IPS-NIHi7 (cell line): ENCODE measurements at regions not wholly inside any gene's neighbourhood (a gene's known extent, or its start where the extent isn't known, plus 50 kb on each side); places are given as distances from the start of the nearest gene placed in this dataset.
"Not testable (repeated sequence)": the region's sequence is repeated elsewhere in the genome, so short reads cannot be mapped to it uniquely, and the experiment has no call there.

Experiments
- DNase-seq: peaks from one replicate; pipeline ENCODE4 v3.0.0; 2012; ENCODE audit warnings: mixed read lengths; ENCODE audit errors: extremely low spot score

- no peak for DNase-seq
Measured at GRCh38 chr6:84581494-84582259, 182.7 kb downstream of the TBX18 start.

GRCh38 chr6:84579404-84579803 lies 185.0 kb downstream of the TBX18 start:
- no peak for DNase-seq

DNA sequence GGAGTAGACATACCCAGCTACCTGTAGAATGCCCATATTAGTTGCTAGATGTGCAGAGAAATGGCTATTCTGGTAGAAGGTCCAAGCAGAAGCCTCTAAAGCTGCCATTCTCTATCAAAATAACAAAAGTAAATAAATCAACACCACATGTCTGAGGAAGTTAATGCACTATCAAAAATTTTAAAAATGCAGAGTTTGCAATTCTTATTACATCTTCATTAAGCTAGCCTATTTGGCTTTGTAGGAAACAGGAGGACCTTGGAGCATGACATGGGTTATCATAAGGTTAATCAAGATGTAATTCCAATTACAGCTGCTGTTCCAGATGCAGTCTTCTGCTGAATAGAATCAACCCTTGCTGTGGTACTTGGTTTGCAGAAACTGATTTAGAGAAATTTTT lies 188.4 kb downstream of the TBX18 start:
- no peak for DNase-seq

DNA sequence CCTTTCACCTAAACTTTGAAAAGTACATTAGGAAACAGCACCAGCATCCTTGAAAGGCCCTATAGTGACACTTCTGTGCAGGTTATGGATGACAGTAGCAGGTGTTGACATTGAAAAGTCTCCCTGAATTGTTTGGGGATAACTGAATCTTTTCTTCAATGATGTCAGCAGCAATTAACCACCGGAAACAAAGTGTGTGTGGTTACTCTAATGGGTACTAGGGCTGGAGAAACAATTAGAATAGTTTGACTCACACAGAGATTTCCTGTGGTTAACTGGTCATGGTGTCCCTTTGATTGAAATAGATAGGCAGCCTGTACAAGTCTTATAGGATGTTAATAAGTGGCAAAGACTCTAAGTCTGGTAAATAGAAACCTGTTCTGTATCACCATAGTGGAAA lies 189.1 kb downstream of the TBX18 start:
- DNase-seq: no peak

GRCh38 chr6:84569882-84570281 lies 194.5 kb downstream of the TBX18 start:
- DNase-seq: no peak

DNA sequence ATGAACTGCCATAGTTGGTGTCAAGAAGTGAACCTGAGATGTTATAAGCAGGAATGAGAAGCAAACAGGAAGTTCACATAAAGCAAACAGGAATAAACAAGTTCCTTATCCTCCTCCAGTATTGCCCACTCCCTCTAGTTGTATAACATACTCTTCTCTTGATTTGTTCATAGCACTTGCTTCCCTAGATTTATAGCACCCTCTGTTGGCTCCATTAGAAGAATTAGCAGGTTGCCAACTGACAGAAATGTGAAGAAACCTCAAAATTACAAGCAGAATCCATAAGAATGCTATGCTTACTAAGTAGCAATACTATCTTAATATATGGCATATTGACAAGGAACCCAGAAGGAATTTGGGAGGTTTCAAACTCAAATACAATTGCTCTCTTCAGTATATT lies 195.4 kb downstream of the TBX18 start:
- peak; percentile 16 for DNase-seq

- not testable (repeated sequence) for DNase-seq
Measured at GRCh38 chr6:84565718-84566117, 198.7 kb downstream of the TBX18 start.

DNA sequence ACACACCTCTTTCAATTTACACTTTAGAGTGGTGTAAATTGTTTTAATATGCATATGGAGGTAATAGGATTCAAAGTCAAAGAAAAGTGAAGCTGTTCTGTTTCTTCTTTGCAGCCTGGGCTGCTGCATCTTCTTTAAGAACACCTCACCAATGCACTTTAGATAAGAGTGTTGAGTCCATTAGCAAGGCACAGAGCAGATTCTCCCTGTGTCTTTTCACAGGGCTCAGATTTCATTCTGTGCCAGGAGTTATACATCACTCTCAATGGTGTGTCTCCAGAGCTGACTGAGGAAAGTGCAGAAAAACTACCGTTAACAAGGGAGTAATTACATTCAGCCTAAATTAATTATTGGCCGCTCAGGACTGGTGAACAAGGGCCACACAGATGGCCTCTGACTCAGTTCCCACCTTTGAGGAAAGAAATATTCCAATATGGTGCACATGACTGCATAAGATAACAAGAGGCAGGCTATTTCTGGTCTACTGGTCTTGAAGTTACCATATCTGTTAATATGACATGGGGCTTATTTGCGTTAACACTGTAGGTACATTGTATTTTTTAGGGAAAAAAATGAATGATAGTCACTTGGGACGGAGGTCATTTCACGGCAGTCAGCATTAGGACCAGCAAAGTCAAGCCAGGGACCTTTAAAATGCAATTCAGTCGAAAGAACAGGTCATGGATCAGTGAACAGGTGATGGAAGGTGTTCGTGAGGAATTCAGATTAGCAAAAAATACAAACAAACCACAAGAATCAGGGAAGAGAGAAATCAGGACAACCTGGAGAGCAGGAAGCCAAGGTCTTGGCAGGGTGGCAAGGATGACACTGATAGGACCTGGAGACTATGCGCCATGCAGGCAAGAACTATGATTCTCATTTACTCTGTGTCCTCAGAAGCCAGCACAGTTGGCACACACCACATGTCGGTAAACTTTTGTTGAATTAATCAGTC lies 203.7 kb downstream of the TBX18 start:
- DNase-seq: no peak

- DNase-seq: no peak
Measured at GRCh38 chr6:84556541-84557335, 207.7 kb downstream of the TBX18 start.

- DNase-seq: no peak
Measured at GRCh38 chr6:84554706-84555105, 209.7 kb downstream of the TBX18 start.

DNA sequence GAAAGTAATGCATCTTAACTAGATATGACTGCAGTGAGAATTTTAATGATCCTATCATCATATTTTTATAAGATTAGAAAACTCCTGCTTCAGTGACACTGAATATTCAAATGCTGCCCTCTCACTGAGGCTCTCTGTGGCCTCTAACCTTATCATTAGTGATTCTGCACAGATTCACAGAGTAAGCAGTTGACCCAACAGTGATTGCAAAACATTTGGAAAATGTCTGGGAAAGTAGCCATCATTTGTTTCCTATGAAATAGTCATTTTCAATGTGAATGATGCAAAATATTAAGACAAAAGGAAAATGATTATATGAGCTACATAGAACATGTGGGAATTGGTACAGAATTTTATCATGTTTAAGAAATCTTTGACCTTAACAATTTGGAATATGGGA lies 210.3 kb downstream of the TBX18 start:
- no peak for DNase-seq

GRCh38 chr6:84553527-84553926 lies 210.9 kb downstream of the TBX18 start:
- DNase-seq: no peak

DNA sequence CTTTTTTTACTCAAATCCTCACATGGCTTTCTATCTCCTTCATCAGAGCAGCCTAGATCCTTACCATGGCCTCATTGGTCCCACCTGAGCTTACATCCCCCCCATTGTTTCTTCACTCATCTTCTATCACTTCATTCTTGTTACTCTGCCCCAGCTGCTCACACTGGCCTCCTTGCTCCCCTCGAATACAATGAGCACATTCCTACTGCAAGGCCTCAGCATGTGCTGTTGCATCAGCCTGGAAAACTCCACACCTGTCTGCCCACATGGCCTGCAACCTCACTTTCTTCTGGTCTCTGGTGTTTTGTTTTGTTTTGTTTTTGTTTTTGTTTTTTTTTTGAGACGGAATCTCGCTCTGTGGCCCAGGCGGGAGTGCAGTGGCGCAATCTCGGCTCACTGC lies 212.6 kb downstream of the TBX18 start:
- DNase-seq: no peak

DNA sequence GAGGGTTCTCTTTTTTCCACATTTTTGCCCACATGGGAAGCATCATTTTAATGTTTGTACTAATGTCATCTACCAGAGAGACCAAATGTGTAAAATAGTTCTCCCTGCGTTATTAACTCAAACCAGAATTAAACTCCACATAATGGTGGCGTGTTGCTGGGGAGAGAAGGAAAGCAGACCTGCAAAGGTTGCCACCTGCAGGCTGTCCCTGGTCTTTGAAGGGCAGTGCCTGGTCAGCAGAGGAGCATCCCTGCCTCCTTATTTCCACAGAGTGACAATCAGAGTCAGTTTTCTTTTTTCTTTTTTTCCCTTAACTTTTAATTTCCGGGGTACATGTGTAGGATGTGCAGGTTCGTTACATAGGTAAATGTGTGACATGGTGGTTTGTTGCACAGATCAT lies 214.5 kb downstream of the TBX18 start:
- DNase-seq: peak; percentile 62

GRCh38 chr6:84547341-84547801 lies 217.0 kb downstream of the TBX18 start:
- no peak for DNase-seq

- DNase-seq: no peak
Measured at GRCh38 chr6:84546427-84546914, 217.9 kb downstream of the TBX18 start.

GRCh38 chr6:84539122-84539856 lies 225.1 kb downstream of the TBX18 start:
- no peak for DNase-seq

GRCh38 chr6:84536885-84537638 lies 227.3 kb downstream of the TBX18 start:
- peak; percentile 24 for DNase-seq

- DNase-seq: no peak
Measured at GRCh38 chr6:84528201-84528600, 236.2 kb downstream of the TBX18 start.

DNA sequence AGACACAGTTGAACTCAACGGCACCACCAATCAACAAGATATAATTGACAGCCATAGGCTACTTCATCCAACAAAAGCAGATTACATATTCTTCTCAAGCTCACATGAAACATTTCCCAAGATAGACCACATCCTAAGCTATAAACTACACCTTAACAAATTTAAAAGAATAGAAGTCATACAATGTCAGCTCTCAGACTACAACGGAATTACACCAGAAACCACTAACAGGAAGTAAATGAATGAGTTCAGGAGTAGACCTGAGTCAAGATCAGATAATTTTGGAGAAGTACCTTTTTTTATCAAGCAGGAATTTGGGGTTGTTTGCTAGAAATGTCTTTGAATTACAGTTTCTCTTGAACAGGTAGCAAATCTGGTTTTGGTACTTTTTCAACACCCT lies 237.8 kb downstream of the TBX18 start:
- no peak for DNase-seq
